ENCODE measurements at regions not wholly inside any gene's neighbourhood (a gene's known extent, or its start where the extent isn't known, plus 50 kb on each side); places are given as distances from the start of the nearest gene placed in this dataset.

DNA sequence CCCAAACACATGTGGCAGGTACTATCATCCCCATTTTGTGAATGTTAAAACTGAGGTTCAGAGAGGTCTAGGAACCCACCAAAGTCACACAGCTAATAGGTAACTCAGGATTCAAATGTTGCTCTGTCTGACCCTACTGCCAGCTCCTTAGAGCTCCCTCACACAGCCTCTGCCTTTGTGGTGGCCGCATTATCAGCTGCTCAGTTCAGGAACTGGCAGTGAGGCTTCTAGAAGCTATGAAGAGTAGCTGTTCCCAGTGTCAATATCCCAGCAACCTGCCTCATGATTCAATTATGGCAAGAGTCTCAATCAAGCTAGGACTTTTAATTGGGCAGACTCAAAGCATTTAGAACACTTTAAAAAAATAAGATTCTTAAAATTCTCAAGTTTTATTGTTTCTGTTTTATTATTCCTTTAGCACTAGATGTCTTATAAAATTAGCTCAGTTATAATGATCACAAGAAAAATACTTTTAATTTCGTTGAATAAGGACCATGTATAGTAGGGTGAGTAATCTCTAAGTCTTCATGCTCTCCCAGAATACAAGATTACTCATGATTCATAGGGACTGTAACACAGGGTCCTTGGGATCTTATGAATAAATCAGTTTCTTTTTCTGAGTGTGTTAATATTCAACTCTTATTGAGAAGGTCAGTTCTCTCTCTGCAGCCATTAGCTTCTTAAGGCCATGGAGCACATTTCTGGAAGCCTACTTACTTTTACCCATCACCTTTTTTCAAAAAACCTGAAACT, 342.7 kb downstream of the RND3 start:
- Histone ChIP-seq H3K9me3 (ENCODE audit: insufficient read depth, low read length) (peaks cover 22% of the 10 kb centered on the region), H3K27me3 (ENCODE audit: insufficient read depth, insufficient read length) (no peaks in the 10 kb centered on the region), H3K36me3 (ENCODE audit: insufficient read depth, insufficient read length, low read length) (no peaks in the 10 kb centered on the region), H3K9ac (ENCODE audit: insufficient read length, low read depth) (no peak overlapping the region), H3K4me1 (ENCODE audit: insufficient read depth, insufficient read length) (no peaks in the 10 kb centered on the region), H3K4me3 (ENCODE audit: insufficient read length, low read depth) (no peak overlapping the region)
- DNase-seq (ENCODE audit: low read depth, low spot score), result no peak
- no peak for TF ChIP-seq YY1 (IDR thresholded peaks at IDR 0.05; ENCODE audit: insufficient read depth, insufficient read length)

DNA sequence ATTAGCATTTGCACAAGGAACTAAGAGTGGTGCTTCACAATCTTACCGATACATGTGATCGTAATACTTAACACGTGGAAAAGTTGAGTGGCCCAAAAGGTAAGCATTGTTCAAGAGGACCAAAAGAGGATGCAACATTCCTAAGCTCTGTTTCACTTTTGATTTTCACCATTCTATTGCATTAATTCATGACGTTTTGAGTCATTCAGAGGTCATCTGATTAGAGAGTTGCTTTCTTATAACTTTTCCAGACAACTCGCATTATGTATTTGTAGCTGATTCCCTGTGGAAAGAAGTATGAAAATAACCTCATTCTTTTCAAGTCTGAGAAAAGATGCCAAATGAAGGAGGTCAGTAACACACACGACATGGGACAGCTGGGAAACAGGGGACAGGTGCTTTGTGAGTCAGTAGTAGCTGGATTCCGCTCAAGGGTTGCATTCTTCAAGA, 344.4 kb downstream of the RND3 start:
- Histone ChIP-seq H3K9me3 (ENCODE audit: insufficient read depth, low read length) (peaks cover 22% of the 10 kb centered on the region), H3K36me3 (ENCODE audit: insufficient read depth, insufficient read length, low read length) (no peaks in the 10 kb centered on the region), H3K4me1 (ENCODE audit: insufficient read depth, insufficient read length) (no peaks in the 10 kb centered on the region), H3K4me3 (ENCODE audit: insufficient read length, low read depth) (no peak overlapping the region), H3K27me3 (ENCODE audit: insufficient read depth, insufficient read length) (no peaks in the 10 kb centered on the region), H3K9ac (ENCODE audit: insufficient read length, low read depth) (no peak overlapping the region)
- DNase-seq (ENCODE audit: low read depth, low spot score), result no peak
- no peak for TF ChIP-seq YY1 (IDR thresholded peaks at IDR 0.05; ENCODE audit: insufficient read depth, insufficient read length)
- no peak for TF ChIP-seq ZNF274 (IDR thresholded peaks at IDR 0.05; ENCODE audit: low read depth, low read length)
- no peak for TF ChIP-seq SUZ12 (IDR thresholded peaks at IDR 0.05; ENCODE audit: extremely low read depth, insufficient read depth, insufficient read length)

GRCh38 chr2:150142561-150142960, 344.9 kb downstream of the RND3 start:
- DNase-seq (ENCODE audit: low read depth, low spot score), result no peak
- Histone ChIP-seq H3K4me1 (ENCODE audit: insufficient read depth, insufficient read length) (no peaks in the 10 kb centered on the region), H3K36me3 (ENCODE audit: insufficient read depth, insufficient read length, low read length) (no peaks in the 10 kb centered on the region), H3K9me3 (ENCODE audit: insufficient read depth, low read length) (peaks cover 20% of the 10 kb centered on the region), H3K4me3 (ENCODE audit: insufficient read length, low read depth) (no peak overlapping the region), H3K9ac (ENCODE audit: insufficient read length, low read depth) (no peak overlapping the region), H3K27me3 (ENCODE audit: insufficient read depth, insufficient read length) (no peaks in the 10 kb centered on the region)
- TF ChIP-seq SUZ12 (IDR thresholded peaks at IDR 0.05; ENCODE audit: extremely low read depth, insufficient read depth, insufficient read length), result no peak
- TF ChIP-seq ZNF274 (IDR thresholded peaks at IDR 0.05; ENCODE audit: low read depth, low read length), result no peak
- no peak for TF ChIP-seq YY1 (IDR thresholded peaks at IDR 0.05; ENCODE audit: insufficient read depth, insufficient read length)

- TF ChIP-seq SUZ12 (IDR thresholded peaks at IDR 0.05; ENCODE audit: extremely low read depth, insufficient read depth, insufficient read length) (no peak), ZNF274 (IDR thresholded peaks at IDR 0.05; ENCODE audit: low read depth, low read length) (no peak), YY1 (IDR thresholded peaks at IDR 0.05; ENCODE audit: insufficient read depth, insufficient read length) (no peak)
These were observed 346.1 kb downstream of the RND3 start for GRCh38 chr2:150141226-150142001.

DNA sequence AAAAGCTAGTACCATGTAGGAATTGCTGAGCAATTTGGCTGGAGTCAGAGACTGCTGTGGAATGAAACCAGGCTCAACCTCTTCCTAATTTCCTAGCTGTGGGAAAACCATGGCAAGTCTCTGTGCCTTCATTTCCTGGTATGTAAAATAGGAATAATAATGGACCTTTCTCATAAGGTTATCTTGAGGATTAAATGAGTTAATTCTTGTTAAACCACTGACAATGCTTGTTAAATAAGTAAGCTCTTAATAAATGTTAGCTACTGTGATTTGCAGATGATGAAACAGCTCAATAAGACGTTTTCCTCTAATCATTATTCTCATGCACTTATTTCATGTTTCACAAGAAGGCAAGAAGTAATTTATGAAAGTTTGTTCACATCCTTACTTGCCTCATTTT, 346.7 kb downstream of the RND3 start:
- H3K9ac ChIP-seq (ENCODE audit: insufficient read length, low read depth), result no peak overlapping the region
- H3K4me3 ChIP-seq (ENCODE audit: insufficient read length, low read depth), result no peak overlapping the region
- TF ChIP-seq YY1 (IDR thresholded peaks at IDR 0.05; ENCODE audit: insufficient read depth, insufficient read length) (no peak), ZNF274 (IDR thresholded peaks at IDR 0.05; ENCODE audit: low read depth, low read length) (no peak), SUZ12 (IDR thresholded peaks at IDR 0.05; ENCODE audit: extremely low read depth, insufficient read depth, insufficient read length) (no peak)
- H3K27me3 ChIP-seq (ENCODE audit: insufficient read depth, insufficient read length), result no peaks in the 10 kb centered on the region
- H3K9me3 ChIP-seq (ENCODE audit: insufficient read depth, low read length), result 0 out of 2 replicates have a peak, but pooled peaks cover 2% of the 10 kb centered on the region
- H3K4me1 ChIP-seq (ENCODE audit: insufficient read depth, insufficient read length), result no peaks in the 10 kb centered on the region
- no peak for DNase-seq (ENCODE audit: low read depth, low spot score)
- no peaks in the 10 kb centered on the region for H3K36me3 ChIP-seq (ENCODE audit: insufficient read depth, insufficient read length, low read length)

More at GRCh38 chr2:150141226-150142001, 346.1 kb downstream of the RND3 start:
- Histone ChIP-seq H3K9ac (ENCODE audit: insufficient read length, low read depth) (no peak overlapping the region), H3K9me3 (ENCODE audit: insufficient read depth, low read length) (peaks cover 8% of the 10 kb centered on the region; the same call in 1 of the 2 replicates), H3K27me3 (ENCODE audit: insufficient read depth, insufficient read length) (no peaks in the 10 kb centered on the region), H3K4me1 (ENCODE audit: insufficient read depth, insufficient read length) (no peaks in the 10 kb centered on the region), H3K4me3 (ENCODE audit: insufficient read length, low read depth) (no peak overlapping the region), H3K36me3 (ENCODE audit: insufficient read depth, insufficient read length, low read length) (no peaks in the 10 kb centered on the region)
- no peak for DNase-seq (ENCODE audit: low read depth, low spot score)

GRCh38 chr2:150138587-150138986, 348.9 kb downstream of the RND3 start:
- no peaks in the 10 kb centered on the region for H3K36me3 ChIP-seq (ENCODE audit: insufficient read depth, insufficient read length, low read length)
- DNase-seq (ENCODE audit: low read depth, low spot score), result no peak
- no peak overlapping the region for H3K4me3 ChIP-seq (ENCODE audit: insufficient read length, low read depth)
- no peaks in the 10 kb centered on the region for H3K9me3 ChIP-seq (ENCODE audit: insufficient read depth, low read length)
- no peaks in the 10 kb centered on the region for H3K4me1 ChIP-seq (ENCODE audit: insufficient read depth, insufficient read length)
- H3K9ac ChIP-seq (ENCODE audit: insufficient read length, low read depth), result no peak overlapping the region
- no peaks in the 10 kb centered on the region for H3K27me3 ChIP-seq (ENCODE audit: insufficient read depth, insufficient read length)
- no peak for TF ChIP-seq SUZ12 (IDR thresholded peaks at IDR 0.05; ENCODE audit: extremely low read depth, insufficient read depth, insufficient read length)
- no peak for TF ChIP-seq YY1 (IDR thresholded peaks at IDR 0.05; ENCODE audit: insufficient read depth, insufficient read length)

DNA sequence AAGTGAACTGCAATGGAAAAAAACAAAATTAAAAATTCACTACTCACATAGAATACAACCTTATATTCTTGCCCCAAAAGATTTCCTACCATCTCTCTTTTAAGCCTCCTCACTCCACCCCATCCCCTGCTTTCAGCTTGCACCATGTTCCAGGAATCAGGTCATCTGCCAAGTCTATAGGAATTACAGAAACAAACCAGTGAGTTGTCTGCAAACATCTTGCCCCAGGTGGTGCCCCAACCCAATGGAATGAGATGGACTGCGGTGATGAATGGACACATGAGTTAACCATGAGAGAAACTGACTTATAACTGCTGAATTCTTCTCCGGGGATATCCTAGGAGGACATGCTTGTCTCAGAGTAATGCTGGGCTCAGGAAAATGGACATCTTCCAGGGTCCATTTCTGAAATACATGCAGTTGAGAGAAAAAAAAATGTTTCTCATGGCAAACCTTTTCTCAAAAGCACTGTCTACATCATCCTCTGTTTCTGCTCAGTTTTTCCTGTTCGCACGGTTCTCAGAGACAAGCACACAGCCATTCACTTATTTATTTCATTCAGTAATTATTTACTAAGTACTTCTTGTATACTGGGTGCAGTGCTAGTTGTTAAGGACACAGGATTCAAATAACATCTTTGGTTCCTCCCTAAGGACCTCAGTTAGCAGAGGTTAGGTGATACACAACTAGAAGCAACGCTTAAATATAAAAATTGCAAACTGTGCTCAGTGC, 350.0 kb downstream of the RND3 start:
- DNase-seq (ENCODE audit: low read depth, low spot score), result no peak

More for the DNA sequence above, 350.0 kb downstream of the RND3 start:
- Histone ChIP-seq H3K9me3 (ENCODE audit: insufficient read depth, low read length) (no peaks in the 10 kb centered on the region), H3K4me1 (ENCODE audit: insufficient read depth, insufficient read length) (no peaks in the 10 kb centered on the region), H3K27me3 (ENCODE audit: insufficient read depth, insufficient read length) (no peaks in the 10 kb centered on the region), H3K36me3 (ENCODE audit: insufficient read depth, insufficient read length, low read length) (no peaks in the 10 kb centered on the region), H3K4me3 (ENCODE audit: insufficient read length, low read depth) (no peak overlapping the region), H3K9ac (ENCODE audit: insufficient read length, low read depth) (no peak overlapping the region)
- TF ChIP-seq ZNF274 (IDR thresholded peaks at IDR 0.05; ENCODE audit: low read depth, low read length) (no peak), SUZ12 (IDR thresholded peaks at IDR 0.05; ENCODE audit: extremely low read depth, insufficient read depth, insufficient read length) (no peak), YY1 (IDR thresholded peaks at IDR 0.05; ENCODE audit: insufficient read depth, insufficient read length) (no peak)
